PC-3 (cell line): ENCODE measurements at regions not wholly inside any gene's neighbourhood (a gene's known extent, or its start where the extent isn't known, plus 50 kb on each side); places are given as distances from the start of the nearest gene placed in this dataset.

ENCODE experiments used
- ATAC-seq: fragments of 200-7000 bp; cut with Tn5 transposase; 2 replicates; pipeline ENCODE4 v1.9.1; 2020; ENCODE audit warnings: mild to moderate bottlenecking, moderate library complexity
- BruUV-seq: library from RNA; stranded (reverse); fragments of 400-500 nt; replicated peaks from 2 replicates; lab custom pipeline; 2021; lab: Mats Ljungman, UMichigan
- CTCF ChIA-PET: fragments of 300-600 bp; sonication (Branson Sonifier 250); formaldehyde crosslinking; loops from one replicate; lab custom pipeline; 2022; ENCODE audit warnings: antibody characterized with exemption; lab: Charles Lee
- POLR2A ChIA-PET: fragments of 300-600 bp; sonication (Branson Sonifier 250); formaldehyde crosslinking; loops from one replicate; lab custom pipeline; 2022; ENCODE audit warnings: antibody characterized with exemption; ENCODE audit not compliant: unreplicated experiment; lab: Charles Lee
- DNase-seq: peaks from one replicate; pipeline ENCODE4 v3.0.0-alpha.2; 2015
- H2AFZ ChIP-seq: fragments of 300-600 bp; sonication (generic); 2 replicates; pipeline ENCODE4 v1.6.0; 2016; ENCODE audit warnings: antibody characterized with exemption, low read length
- H3F3A ChIP-seq: fragments of 300-600 bp; sonication (generic); one replicate; pipeline ENCODE4 v1.6.0; 2017; ENCODE audit warnings: antibody characterized with exemption, low read length, control low read depth, mild to moderate bottlenecking; ENCODE audit not compliant: unreplicated experiment
- H3K27ac ChIP-seq: fragments of 300-600 bp; sonication (generic); 2 replicates; pipeline ENCODE4 v1.5.1; 2016; ENCODE audit warnings: mild to moderate bottlenecking, low read length
- H3K27me3 ChIP-seq: fragments of 300-600 bp; sonication (generic); 2 replicates; pipeline ENCODE4 v1.6.1; 2016; ENCODE audit warnings: low read length, mixed read lengths
- H3K36me3 ChIP-seq: fragments of 300-600 bp; sonication (generic); 2 replicates; pipeline ENCODE4 v1.6.1; 2016; ENCODE audit warnings: low read depth, mixed run types, low read length, mixed read lengths
- H3K4me1 ChIP-seq: fragments of 300-600 bp; sonication (generic); 2 replicates; pipeline ENCODE4 v1.5.1; 2016; ENCODE audit warnings: low read length; ENCODE audit not compliant: insufficient read depth
- H3K4me2 ChIP-seq: fragments of 300-600 bp; sonication (generic); 2 replicates; pipeline ENCODE4 v1.6.0; 2016; ENCODE audit warnings: low read length
- H3K4me3 ChIP-seq: fragments of 300-600 bp; sonication (generic); 2 replicates; pipeline ENCODE4 v1.5.1; 2016; ENCODE audit warnings: mild to moderate bottlenecking, low read length, mixed read lengths
- H3K79me2 ChIP-seq: fragments of 300-600 bp; sonication (generic); 2 replicates; pipeline ENCODE4 v1.6.1; 2017; ENCODE audit warnings: low read length, mixed read lengths
- H3K9ac ChIP-seq: fragments of 300-600 bp; sonication (generic); 2 replicates; pipeline ENCODE4 v1.6.0; 2016; ENCODE audit warnings: mild to moderate bottlenecking, low read length
- H3K9me2 ChIP-seq: fragments of 300-600 bp; sonication (generic); replicated peaks from 2 replicates; pipeline ENCODE4 v1.6.1; 2016; ENCODE audit warnings: mixed run types, low read length, mixed read lengths
- H3K9me3 ChIP-seq: fragments of 300-600 bp; sonication (generic); 2 replicates; pipeline ENCODE4 v1.6.1; 2016; ENCODE audit warnings: low read length, mixed read lengths
- H4K20me1 ChIP-seq: fragments of 300-600 bp; sonication (generic); 2 replicates; pipeline ENCODE4 v1.6.1; 2016; ENCODE audit warnings: low read length, mixed read lengths
- EZH2 ChIP-seq: fragments of 300-600 bp; sonication (generic); IDR thresholded peaks from one replicate; pipeline ENCODE4 v1.6.1; 2017; ENCODE audit warnings: antibody characterized with exemption, mild to moderate bottlenecking, low read length; ENCODE audit not compliant: unreplicated experiment
- EZH2phosphoT487 ChIP-seq: fragments of 300-600 bp; sonication (generic); IDR thresholded peaks from 2 replicates; pipeline ENCODE4 v1.6.1; 2018; ENCODE audit warnings: mild to moderate bottlenecking, antibody characterized with exemption, low read length, borderline replicate concordance
- intact Hi-C: fragments of 100-400 bp; cut with micrococcal nuclease; formaldehyde crosslinking; loops from 2 replicates; pipeline ENCODE4 v1.9.0; 2023
- TF ChIP-seq, protein P1 (sequence below): fragments of 300-600 bp; sonication (generic); conservative IDR thresholded peaks from 2 replicates; pipeline ENCODE4 v1.5.1; 2017; ENCODE audit warnings: antibody characterized with exemption, low read depth, mild to moderate bottlenecking, low read length

DNA sequence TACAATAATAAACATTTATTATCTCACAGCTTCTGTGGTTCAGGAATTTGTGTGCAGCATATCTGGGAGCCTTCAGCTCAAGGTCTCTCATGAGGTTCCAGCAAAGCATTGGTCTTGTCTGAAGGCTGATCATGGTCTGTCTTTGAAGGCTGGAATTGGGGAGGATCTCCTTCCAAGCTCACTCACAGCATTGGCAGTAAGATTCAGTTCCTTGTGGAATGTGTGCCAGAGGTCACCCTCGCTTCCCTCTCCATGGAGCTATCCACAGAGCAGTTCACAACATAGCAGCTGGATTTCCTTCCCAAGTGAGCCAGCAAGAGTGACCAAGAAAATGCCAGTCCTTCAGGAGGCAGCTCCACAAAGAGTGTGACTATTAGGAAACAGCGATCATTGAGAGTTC, 202.2 kb upstream of the ST6GAL2 start:
- TF ChIP-seq, protein P1, sequence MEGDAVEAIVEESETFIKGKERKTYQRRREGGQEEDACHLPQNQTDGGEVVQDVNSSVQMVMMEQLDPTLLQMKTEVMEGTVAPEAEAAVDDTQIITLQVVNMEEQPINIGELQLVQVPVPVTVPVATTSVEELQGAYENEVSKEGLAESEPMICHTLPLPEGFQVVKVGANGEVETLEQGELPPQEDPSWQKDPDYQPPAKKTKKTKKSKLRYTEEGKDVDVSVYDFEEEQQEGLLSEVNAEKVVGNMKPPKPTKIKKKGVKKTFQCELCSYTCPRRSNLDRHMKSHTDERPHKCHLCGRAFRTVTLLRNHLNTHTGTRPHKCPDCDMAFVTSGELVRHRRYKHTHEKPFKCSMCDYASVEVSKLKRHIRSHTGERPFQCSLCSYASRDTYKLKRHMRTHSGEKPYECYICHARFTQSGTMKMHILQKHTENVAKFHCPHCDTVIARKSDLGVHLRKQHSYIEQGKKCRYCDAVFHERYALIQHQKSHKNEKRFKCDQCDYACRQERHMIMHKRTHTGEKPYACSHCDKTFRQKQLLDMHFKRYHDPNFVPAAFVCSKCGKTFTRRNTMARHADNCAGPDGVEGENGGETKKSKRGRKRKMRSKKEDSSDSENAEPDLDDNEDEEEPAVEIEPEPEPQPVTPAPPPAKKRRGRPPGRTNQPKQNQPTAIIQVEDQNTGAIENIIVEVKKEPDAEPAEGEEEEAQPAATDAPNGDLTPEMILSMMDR, result no peak
- no peak for TF ChIP-seq EZH2phosphoT487
- no peak for TF ChIP-seq EZH2
- no peak overlapping the region for H2AFZ ChIP-seq

DNA sequence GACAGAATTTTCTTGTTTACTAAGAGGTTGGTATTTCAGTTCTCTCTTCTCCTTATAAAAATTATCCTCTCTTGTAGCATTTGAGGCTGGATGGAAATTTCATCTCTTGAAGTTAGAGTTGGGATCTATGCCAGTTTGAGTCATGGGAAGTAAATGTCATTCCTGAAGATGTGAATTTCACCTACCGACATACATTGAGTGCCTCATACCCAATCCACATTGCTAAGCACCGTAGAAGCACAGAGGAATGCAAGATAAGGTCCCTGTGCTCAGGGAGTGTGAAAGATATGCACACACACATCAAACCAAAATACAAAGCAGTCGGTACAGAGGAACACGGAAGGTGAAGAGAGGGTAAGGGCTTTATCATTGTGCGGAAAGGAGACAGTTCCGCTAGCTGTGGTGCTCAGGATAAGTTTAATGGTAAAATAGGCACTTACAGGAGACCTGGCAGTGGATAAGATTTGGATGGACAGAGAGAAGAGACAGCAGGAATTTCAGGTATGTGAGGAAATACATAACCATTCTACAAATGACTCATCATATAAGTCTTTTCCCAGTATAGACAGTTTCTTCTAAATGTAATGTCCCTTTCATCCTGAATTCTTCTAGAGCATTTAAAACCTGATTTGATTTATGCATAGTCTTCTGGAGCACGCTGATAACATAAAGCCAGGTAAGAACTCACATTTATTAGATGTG, 205.3 kb upstream of the ST6GAL2 start:
- H3K27me3 ChIP-seq, result no peaks in the 10 kb centered on the region
- H3K36me3 ChIP-seq, result no peaks in the 10 kb centered on the region
- no peak overlapping the region for H2AFZ ChIP-seq
- no peaks in the 10 kb centered on the region for H3F3A ChIP-seq
- peak overlapping the region; percentile 22 for H3K27ac ChIP-seq
- no peaks in the 10 kb centered on the region for H3K9me2 ChIP-seq
- no peaks in the 10 kb centered on the region for H3K9me3 ChIP-seq
- TF ChIP-seq EZH2, result no peak
- TF ChIP-seq, protein P1, result no peak
- no peak for TF ChIP-seq EZH2phosphoT487
- ChIA-PET CTCF (no interaction called here), POLR2A (no interaction called here)
- no peak overlapping the region for H3K9ac ChIP-seq
- no peaks in the 10 kb centered on the region for H3K79me2 ChIP-seq
- peak; percentile 93 for ATAC-seq
- H3K4me2 ChIP-seq, result peak overlapping the region; percentile 57
- peak; percentile 78 for DNase-seq
- H3K4me1 ChIP-seq, result peaks cover 16% of the 10 kb centered on the region
- H3K4me3 ChIP-seq, result no peak overlapping the region
- H4K20me1 ChIP-seq, result no peaks in the 10 kb centered on the region
- intact Hi-C loops, result no loop called here
- BruUV-seq, result no TSS peak

More for the DNA sequence above, 202.2 kb upstream of the ST6GAL2 start:
- Histone ChIP-seq H3K9ac (no peak overlapping the region), H3F3A (no peaks in the 10 kb centered on the region), H3K4me1 (peaks cover 16% of the 10 kb centered on the region), H3K27ac (no peak overlapping the region), H3K4me3 (no peak overlapping the region), H3K4me2 (no peak overlapping the region), H4K20me1 (no peaks in the 10 kb centered on the region), H3K9me3 (no peaks in the 10 kb centered on the region), H3K79me2 (no peaks in the 10 kb centered on the region), H3K27me3 (0 out of 2 replicates have a peak, but pooled peaks cover 6% of the 10 kb centered on the region), H3K36me3 (no peaks in the 10 kb centered on the region), H3K9me2 (no peaks in the 10 kb centered on the region)
- ChIA-PET POLR2A (no interaction called here), CTCF (no interaction called here)
- BruUV-seq, result no TSS peak
- intact Hi-C loops, result no loop called here
- ATAC-seq, result no peak
- peak; percentile 7 for DNase-seq

DNA sequence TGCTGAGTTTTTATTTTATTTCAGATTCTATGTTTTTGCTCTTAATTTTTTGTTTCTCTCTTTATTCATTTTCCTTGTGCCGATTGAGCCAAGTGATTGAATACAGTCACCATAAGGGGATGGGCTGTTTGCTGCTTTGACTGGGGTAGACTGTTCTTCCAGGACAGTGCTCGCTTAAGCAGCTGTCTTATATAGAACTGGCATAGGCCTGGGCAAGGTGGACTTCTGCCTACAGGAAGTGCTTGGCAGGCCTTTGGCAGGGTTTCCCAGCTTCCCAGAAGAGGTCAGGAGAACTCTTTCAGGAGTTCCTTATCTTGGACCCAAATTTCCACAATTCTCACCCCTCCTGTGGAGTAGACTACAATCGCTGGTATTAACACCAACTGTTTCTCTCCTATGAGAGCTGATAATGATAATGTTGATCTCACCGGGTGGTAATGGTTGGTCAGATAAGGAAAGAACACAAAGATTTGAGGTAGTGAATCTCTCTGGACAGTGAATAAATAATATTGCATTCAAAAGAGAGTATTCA, 207.5 kb upstream of the ST6GAL2 start:
- TF ChIP-seq EZH2 (no peak), EZH2phosphoT487 (no peak)
- TF ChIP-seq, protein P1, result no peak
- intact Hi-C loops, result no loop called here
- CTCF ChIA-PET, result no interaction called here

More for the DNA sequence above, 207.5 kb upstream of the ST6GAL2 start:
- BruUV-seq, result no TSS peak
- Histone ChIP-seq H3K79me2 (no peaks in the 10 kb centered on the region), H3K4me3 (no peak overlapping the region), H3K4me1 (peaks cover 16% of the 10 kb centered on the region), H3K27ac (no peak overlapping the region), H3K4me2 (no peak overlapping the region), H3K36me3 (no peaks in the 10 kb centered on the region), H2AFZ (no peak overlapping the region), H4K20me1 (no peaks in the 10 kb centered on the region), H3K9me3 (no peaks in the 10 kb centered on the region), H3K9ac (no peak overlapping the region), H3K27me3 (no peaks in the 10 kb centered on the region), H3F3A (no peaks in the 10 kb centered on the region), H3K9me2 (no peaks in the 10 kb centered on the region)
- ATAC-seq (no peak), DNase-seq (no peak)
- POLR2A ChIA-PET, result no interaction called here
